Choroid plexus epithelial cell (primary cell): ENCODE measurements at regions not wholly inside any gene's neighbourhood (a gene's known extent, or its start where the extent isn't known, plus 50 kb on each side); places are given as distances from the start of the nearest gene placed in this dataset.
"Not testable (repeated sequence)": the region's sequence is repeated elsewhere in the genome, so short reads cannot be mapped to it uniquely, and the experiment has no call there.

ENCODE experiments used
- DNase-seq: peaks from one replicate; pipeline ENCODE4 v3.0.0-alpha.2; 2010; ENCODE audit warnings: low read depth
- H3K4me3 ChIP-seq: 2 replicates; pipeline ENCODE4 v1.5.1; 2011; ENCODE audit warnings: low read depth, mild to moderate bottlenecking, control low read depth, low read length, moderate library complexity
- TF ChIP-seq, protein P1 (sequence below): conservative IDR thresholded peaks from 2 replicates; pipeline ENCODE4 v1.5.1; 2011; ENCODE audit warnings: low read depth, mild to moderate bottlenecking, control low read depth, inconsistent platforms, low read length, moderate library complexity

DNA sequence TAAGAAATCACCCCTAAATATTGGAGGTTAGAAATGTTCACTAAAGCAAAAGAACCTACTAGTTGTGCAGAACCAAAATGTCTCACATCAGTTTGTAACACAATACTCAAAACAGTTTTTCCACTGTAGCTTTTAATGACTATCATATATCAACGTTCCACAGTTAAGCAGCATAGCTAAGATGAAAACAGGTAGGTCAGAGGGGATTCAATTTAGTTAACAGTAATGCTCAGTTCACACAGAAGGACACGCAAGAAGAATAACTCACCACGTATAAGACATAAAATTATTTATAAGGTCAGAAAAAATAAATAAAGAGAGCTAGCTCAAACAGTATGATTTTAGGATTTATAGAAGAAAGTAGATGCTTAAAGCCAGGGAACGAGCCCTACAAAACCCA lies 118.9 kb upstream of the CCDC150 start:
- no peak for DNase-seq
- H3K4me3 ChIP-seq: no peak overlapping the region
- TF ChIP-seq, protein P1, sequence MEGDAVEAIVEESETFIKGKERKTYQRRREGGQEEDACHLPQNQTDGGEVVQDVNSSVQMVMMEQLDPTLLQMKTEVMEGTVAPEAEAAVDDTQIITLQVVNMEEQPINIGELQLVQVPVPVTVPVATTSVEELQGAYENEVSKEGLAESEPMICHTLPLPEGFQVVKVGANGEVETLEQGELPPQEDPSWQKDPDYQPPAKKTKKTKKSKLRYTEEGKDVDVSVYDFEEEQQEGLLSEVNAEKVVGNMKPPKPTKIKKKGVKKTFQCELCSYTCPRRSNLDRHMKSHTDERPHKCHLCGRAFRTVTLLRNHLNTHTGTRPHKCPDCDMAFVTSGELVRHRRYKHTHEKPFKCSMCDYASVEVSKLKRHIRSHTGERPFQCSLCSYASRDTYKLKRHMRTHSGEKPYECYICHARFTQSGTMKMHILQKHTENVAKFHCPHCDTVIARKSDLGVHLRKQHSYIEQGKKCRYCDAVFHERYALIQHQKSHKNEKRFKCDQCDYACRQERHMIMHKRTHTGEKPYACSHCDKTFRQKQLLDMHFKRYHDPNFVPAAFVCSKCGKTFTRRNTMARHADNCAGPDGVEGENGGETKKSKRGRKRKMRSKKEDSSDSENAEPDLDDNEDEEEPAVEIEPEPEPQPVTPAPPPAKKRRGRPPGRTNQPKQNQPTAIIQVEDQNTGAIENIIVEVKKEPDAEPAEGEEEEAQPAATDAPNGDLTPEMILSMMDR: no peak

DNA sequence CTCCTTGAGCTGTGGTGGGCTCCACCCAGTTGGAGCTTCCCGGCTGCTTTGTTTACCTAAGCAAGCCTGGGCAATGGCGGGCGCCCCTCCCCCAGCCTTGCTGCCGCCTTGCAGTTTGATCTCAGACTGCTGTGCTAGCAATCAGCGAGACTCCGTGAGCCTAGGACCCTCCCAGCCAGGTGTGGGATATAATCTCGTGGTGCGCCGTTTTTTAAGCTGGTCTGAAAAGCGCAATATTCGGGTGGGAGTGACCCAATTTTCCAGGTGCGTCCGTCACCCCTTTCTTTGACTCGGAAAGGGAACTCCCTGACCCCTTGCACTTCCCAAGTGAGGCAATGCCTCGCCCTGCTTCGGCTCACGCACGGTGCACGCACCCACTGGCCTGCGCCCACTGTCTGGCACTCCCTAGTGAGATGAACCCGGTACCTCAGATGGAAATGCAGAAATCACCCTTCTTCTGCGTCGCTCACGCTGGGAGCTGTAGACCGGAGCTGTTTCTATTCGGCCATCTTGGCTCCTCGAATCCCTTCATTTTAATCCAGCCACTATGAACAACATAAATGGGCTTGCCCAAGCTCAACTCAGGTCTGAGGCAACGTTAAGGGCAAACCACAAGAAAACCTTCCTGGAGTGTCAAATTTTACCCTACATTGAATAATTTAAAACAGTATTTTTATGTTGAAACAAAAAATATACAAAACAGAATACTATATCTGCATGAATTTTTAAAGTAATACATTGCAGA lies 112.4 kb upstream of the CCDC150 start:
- not testable (repeated sequence) for DNase-seq, H3K4me3 ChIP-seq

DNA sequence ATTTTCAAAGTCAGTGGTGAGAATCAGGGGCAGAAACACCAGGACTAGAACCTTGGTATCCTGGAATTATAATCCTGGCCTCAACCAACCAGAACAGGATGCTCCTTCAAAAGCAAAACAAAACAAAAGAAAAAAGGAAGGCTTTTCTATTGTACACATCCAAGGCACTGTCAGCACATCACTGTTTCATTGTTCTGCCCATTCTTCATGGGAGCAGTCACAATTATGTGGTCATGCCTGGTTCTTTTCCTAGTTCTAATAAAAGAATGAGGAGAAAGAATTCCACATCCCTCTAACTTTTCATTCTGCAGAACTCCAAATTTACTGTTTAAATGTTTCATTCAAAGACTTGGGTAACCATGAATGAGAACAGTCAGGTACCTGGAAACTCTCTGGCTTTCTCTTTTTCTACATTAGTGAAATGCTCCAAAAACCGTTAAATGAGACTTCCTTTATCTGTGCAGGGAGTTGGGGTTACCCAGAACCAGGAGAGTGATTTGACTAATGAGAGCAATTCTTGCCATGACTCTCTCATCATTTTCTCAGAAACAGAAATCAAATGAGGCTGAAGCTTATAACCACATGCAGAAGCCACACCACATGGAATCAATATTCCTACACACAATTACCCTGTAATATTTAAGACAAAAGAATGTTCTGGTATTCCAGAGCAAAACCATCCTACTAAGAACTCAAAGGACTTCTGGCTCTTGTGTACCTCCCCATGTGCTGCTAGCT lies 110.9 kb upstream of the CCDC150 start:
- TF ChIP-seq, protein P1: no peak
- no peak for DNase-seq
- H3K4me3 ChIP-seq: no peak overlapping the region

DNA sequence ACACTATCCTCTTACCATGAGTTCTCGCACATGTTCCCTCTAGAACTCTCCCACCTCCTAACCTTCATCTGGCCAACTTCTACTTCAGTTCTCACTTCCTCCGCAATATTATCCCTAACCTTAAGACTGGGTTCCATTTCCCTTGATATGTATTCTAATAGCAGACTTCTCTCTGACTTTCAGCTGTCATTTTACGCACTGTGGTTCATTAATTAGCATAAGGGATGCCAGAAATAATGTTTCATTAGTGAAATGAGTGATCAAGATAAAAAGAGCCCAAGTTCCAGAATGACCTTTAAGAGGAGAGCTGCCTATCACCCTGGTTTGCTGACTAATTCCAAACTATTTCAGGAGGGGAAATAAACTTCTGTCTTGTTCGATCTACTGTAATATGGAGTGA lies 108.6 kb upstream of the CCDC150 start:
- no peak for DNase-seq
- TF ChIP-seq, protein P1: no peak
- H3K4me3 ChIP-seq: no peak overlapping the region

DNA sequence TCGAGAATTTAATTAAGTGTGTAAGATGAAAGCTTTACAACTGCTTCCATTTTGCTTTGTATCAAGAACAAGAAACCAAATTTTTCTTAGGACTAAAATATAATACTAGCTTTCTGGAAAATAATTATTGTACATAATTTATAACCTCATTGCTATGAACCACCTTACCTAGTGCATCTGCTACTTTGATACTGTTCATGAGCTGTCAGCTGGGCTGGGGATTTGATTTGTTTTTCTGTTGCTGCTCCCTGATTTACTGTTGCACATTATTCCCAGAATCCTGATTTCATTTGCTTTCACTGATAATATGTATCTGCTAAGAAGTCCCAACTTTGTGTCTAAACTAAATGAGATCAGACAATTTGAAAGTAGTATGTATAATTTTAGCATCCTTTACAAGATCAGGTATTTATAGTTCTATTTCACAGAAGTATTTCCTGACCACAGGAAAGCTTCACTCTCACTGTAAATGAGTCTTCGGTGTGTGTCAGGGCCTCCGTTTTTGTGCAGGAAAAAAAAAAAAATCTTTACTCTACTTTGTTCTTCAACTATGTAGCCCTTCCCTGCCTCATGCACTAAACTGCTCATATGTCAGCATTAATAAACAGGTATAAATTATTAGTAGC lies 105.6 kb upstream of the CCDC150 start:
- TF ChIP-seq, protein P1: no peak
- H3K4me3 ChIP-seq: no peak overlapping the region
- DNase-seq: no peak

DNA sequence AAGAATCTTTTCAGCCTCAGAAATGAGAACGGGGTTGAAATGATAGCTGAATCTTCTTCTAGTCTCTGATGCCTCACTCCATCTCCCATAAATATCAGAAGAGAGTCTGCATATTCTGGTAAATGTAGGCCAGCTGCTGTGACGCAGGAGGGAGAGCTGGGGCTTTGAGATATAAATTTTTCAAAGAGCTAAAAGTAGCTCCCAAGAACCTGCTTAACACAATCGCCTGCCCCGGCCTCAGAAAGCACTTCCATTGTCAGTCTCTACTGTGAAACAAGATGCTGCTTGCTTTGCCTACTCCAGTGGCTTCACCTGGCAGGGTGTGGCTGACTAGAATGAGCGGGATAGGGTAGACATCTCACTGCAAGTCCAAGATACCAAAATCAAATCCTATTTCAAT lies 105.0 kb upstream of the CCDC150 start:
- no peak for DNase-seq
- TF ChIP-seq, protein P1: no peak
- H3K4me3 ChIP-seq: no peak overlapping the region

DNA sequence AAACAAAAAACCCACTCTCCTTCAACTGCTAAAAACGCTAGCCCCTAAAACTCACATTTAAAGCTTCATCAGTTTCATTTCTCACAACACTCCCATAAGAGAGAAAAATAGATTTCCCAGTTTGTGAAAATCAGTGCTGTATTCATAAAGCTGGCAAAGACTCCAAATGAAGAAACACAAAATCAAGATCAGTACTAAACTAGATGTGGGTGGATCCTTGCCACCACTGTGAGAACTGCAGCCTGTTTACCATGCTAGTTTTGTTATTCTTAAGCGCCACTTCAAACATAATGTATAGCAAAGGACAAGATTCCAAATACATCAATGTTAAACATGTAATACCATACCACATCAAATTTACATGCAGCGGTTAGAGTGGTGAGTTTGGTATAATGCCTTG lies 104.5 kb upstream of the CCDC150 start:
- TF ChIP-seq, protein P1: no peak
- no peak for DNase-seq
- no peak overlapping the region for H3K4me3 ChIP-seq
